SK-N-MC (cell line): ENCODE measurements at regions not wholly inside any gene's neighbourhood (a gene's known extent, or its start where the extent isn't known, plus 50 kb on each side); places are given as distances from the start of the nearest gene placed in this dataset.

Source experiments
- EZH2 ChIP-seq: fragments of 200-600 bp; sonication (generic); IDR thresholded peaks from one replicate; pipeline ENCODE4 v1.6.1; 2017; ENCODE audit warnings: antibody characterized with exemption
- FOXP2 ChIP-seq: optimal IDR thresholded peaks from 2 replicates; pipeline ENCODE3; 2011; ENCODE audit warnings: mild to moderate bottlenecking, moderate library complexity; ENCODE audit not compliant: insufficient read depth; ENCODE audit errors: extremely low read length, control extremely low read depth
- POLR2AphosphoS5 ChIP-seq: IDR thresholded peaks from 2 replicates; pipeline ENCODE4 v1.6.1; 2012; ENCODE audit warnings: mild to moderate bottlenecking, low read depth, low read length, borderline replicate concordance

DNA sequence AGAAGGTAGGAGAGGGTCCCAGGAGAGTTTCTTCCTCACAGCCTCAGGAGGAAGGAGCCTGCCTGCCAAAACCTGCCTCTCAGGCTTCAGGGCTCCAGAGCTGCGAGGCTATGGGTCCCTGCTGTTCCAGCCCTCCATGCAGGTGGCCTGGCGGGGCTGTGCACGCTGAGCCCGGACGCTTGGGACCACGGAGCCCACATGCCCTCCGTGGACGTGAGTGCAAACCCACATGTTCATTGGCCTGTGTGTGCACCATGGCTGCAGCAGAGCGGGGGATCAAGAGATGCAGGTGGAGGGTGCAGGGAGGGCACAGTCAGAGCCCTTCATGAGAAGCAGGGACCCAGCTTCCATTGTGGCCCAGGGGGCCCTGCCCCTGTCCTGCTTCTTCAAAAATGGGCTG is 287.3 kb downstream of the IRX2 start:
- TF ChIP-seq POLR2AphosphoS5 (no peak), EZH2 (no peak), FOXP2 (no peak)
